ENCODE measurements at regions not wholly inside any gene's neighbourhood (a gene's known extent, or its start where the extent isn't known, plus 50 kb on each side); places are given as distances from the start of the nearest gene placed in this dataset.

- DNase-seq, result no peak
Observed at GRCh38 chr2:76572981-76573380, 862.3 kb upstream of the GCFC2 start.

- no peak for DNase-seq
Observed at GRCh38 chr2:76569819-76570218, 859.1 kb upstream of the GCFC2 start.

- DNase-seq, result no peak
Observed at GRCh38 chr2:76567478-76567877, 856.8 kb upstream of the GCFC2 start.

GRCh38 chr2:76564734-76565133 lies 854.0 kb upstream of the GCFC2 start:
- no peak for DNase-seq

GRCh38 chr2:76563730-76564129 lies 853.0 kb upstream of the GCFC2 start:
- DNase-seq, result peak in 1 of 2 donors; percentile 1

GRCh38 chr2:76558157-76558556 lies 847.4 kb upstream of the GCFC2 start:
- no peak for DNase-seq

GRCh38 chr2:76556018-76556417 lies 845.3 kb upstream of the GCFC2 start:
- DNase-seq, result no peak

- no peak for DNase-seq
Observed at GRCh38 chr2:76546207-76546606, 835.5 kb upstream of the GCFC2 start.

GRCh38 chr2:76544901-76545300 lies 834.2 kb upstream of the GCFC2 start:
- DNase-seq, result no peak

GRCh38 chr2:76517574-76517909 lies 806.8 kb upstream of the GCFC2 start:
- DNase-seq, result no peak

- DNase-seq, result no peak
Observed at GRCh38 chr2:76516861-76517573, 806.3 kb upstream of the GCFC2 start.

- no peak for DNase-seq
Observed at GRCh38 chr2:76512201-76512820, 801.6 kb upstream of the GCFC2 start.

- no peak for DNase-seq
Observed at GRCh38 chr2:76506538-76506937, 795.8 kb upstream of the GCFC2 start.

- DNase-seq, result no peak
Observed at GRCh38 chr2:76501641-76502040, 790.9 kb upstream of the GCFC2 start.

- DNase-seq, result no peak
Observed at GRCh38 chr2:76498360-76498759, 787.6 kb upstream of the GCFC2 start.

- DNase-seq, result no peak
Observed at GRCh38 chr2:76491503-76491902, 780.8 kb upstream of the GCFC2 start.

- DNase-seq, result no peak
Observed at GRCh38 chr2:76478266-76479035, 767.7 kb upstream of the GCFC2 start.

GRCh38 chr2:76472946-76473345 lies 762.2 kb upstream of the GCFC2 start:
- no peak for DNase-seq

GRCh38 chr2:76469066-76469465 lies 758.4 kb upstream of the GCFC2 start:
- no peak for DNase-seq

- DNase-seq, result no peak
Observed at GRCh38 chr2:76467326-76467725, 756.6 kb upstream of the GCFC2 start.

GRCh38 chr2:76464310-76464709 lies 753.6 kb upstream of the GCFC2 start:
- no peak for DNase-seq

- DNase-seq, result no peak
Observed at GRCh38 chr2:76461431-76461830, 750.7 kb upstream of the GCFC2 start.

- no peak for DNase-seq
Observed at GRCh38 chr2:76455910-76456309, 745.2 kb upstream of the GCFC2 start.

- no peak for DNase-seq
Observed at GRCh38 chr2:76450024-76450475, 739.3 kb upstream of the GCFC2 start.
